ENCODE measurements at regions not wholly inside any gene's neighbourhood (a gene's known extent, or its start where the extent isn't known, plus 50 kb on each side); places are given as distances from the start of the nearest gene placed in this dataset.

- Histone ChIP-seq H3K27me3 (ENCODE audit: control insufficient read depth, insufficient read depth, low read length) (no peaks in the 10 kb centered on the region), H3K4me1 (ENCODE audit: control insufficient read depth, insufficient read depth, low read length) (no peaks in the 10 kb centered on the region), H3K36me3 (ENCODE audit: control insufficient read depth, insufficient read depth, low read length) (no peaks in the 10 kb centered on the region), H3K27ac (ENCODE audit: low read length) (no peak overlapping the region), H3K9me3 (ENCODE audit: control insufficient read depth, insufficient read depth, low read depth, low read length) (no peaks in the 10 kb centered on the region), H3K4me3 (ENCODE audit: low read depth in 2 of 2, low read length in 2 of 2) (no peak overlapping the region)
- TF ChIP-seq POLR2AphosphoS5 (IDR thresholded peaks at IDR 0.05; ENCODE audit: low read depth, low read length) (no peak), SIN3A (IDR thresholded peaks at IDR 0.05; ENCODE audit: borderline replicate concordance, insufficient read depth, low read depth, low read length) (no peak), CTCF (IDR thresholded peaks at IDR 0.05) (no peak), TCF7L2 (IDR thresholded peaks at IDR 0.05; ENCODE audit: low read depth, low read length) (no peak)
- TF ChIP-seq, protein P1, sequence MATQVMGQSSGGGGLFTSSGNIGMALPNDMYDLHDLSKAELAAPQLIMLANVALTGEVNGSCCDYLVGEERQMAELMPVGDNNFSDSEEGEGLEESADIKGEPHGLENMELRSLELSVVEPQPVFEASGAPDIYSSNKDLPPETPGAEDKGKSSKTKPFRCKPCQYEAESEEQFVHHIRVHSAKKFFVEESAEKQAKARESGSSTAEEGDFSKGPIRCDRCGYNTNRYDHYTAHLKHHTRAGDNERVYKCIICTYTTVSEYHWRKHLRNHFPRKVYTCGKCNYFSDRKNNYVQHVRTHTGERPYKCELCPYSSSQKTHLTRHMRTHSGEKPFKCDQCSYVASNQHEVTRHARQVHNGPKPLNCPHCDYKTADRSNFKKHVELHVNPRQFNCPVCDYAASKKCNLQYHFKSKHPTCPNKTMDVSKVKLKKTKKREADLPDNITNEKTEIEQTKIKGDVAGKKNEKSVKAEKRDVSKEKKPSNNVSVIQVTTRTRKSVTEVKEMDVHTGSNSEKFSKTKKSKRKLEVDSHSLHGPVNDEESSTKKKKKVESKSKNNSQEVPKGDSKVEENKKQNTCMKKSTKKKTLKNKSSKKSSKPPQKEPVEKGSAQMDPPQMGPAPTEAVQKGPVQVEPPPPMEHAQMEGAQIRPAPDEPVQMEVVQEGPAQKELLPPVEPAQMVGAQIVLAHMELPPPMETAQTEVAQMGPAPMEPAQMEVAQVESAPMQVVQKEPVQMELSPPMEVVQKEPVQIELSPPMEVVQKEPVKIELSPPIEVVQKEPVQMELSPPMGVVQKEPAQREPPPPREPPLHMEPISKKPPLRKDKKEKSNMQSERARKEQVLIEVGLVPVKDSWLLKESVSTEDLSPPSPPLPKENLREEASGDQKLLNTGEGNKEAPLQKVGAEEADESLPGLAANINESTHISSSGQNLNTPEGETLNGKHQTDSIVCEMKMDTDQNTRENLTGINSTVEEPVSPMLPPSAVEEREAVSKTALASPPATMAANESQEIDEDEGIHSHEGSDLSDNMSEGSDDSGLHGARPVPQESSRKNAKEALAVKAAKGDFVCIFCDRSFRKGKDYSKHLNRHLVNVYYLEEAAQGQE (IDR thresholded peaks at IDR 0.05; ENCODE audit: insufficient read depth in 1 of 2, low read depth in 2 of 2, low read length in 1 of 2) = no peak
- in situ Hi-C loops (cut with HindIII; ENCODE audit: low pct_unique_long_range_greater_than_20kb, low sequenced_read_pairs) = no loop called here
- CTCF ChIA-PET = no interaction called here
- no peak for ATAC-seq
- no TSS peak for BruUV-seq (replicated peaks)
- DNase-seq (ENCODE audit: low read depth, low spot score) = no peak
- intact Hi-C loops (cut with micrococcal nuclease; ENCODE audit: unreplicated experiment) = no loop called here
- POLR2A ChIA-PET = no interaction called here
Measured at GRCh38 chr5:19143935-19144334, 844.1 kb downstream of the CDH18 start.

DNA sequence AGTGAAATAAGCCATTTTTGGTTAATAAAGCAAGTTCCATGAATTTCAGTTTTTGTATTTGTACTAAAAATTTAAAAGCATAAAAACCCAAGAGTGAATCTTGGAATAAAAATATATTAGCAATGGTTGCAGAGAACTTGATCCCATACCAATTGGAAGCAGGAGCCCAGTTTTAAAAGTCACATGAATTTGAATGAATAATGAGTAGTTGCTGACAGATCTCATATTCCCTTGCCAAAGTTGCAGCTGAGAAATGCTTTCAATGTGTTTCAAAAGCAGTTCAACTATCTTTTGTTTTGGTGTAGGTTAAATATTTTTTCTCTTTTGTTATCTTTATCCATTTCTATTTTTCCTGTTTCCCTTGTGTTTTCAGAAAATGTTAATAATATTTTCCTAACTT is 818.6 kb downstream of the CDH18 start:
- POLR2A ChIA-PET = no interaction called here
- Histone ChIP-seq H3K9me3 (ENCODE audit: control insufficient read depth, insufficient read depth, low read depth, low read length) (no peaks in the 10 kb centered on the region), H3K27me3 (ENCODE audit: control insufficient read depth, insufficient read depth, low read length) (no peaks in the 10 kb centered on the region), H3K4me1 (ENCODE audit: control insufficient read depth, insufficient read depth, low read length) (no peaks in the 10 kb centered on the region), H3K36me3 (ENCODE audit: control insufficient read depth, insufficient read depth, low read length) (no peaks in the 10 kb centered on the region), H3K4me3 (ENCODE audit: low read depth in 2 of 2, low read length in 2 of 2) (no peak overlapping the region), H3K27ac (ENCODE audit: low read length) (no peak overlapping the region)
- ATAC-seq (no peak), DNase-seq (ENCODE audit: low read depth, low spot score) (no peak)
- intact Hi-C loops (cut with micrococcal nuclease; ENCODE audit: unreplicated experiment) = no loop called here
- TF ChIP-seq CTCF (IDR thresholded peaks at IDR 0.05) = no peak
- TF ChIP-seq, protein P1 (IDR thresholded peaks at IDR 0.05; ENCODE audit: insufficient read depth in 1 of 2, low read depth in 2 of 2, low read length in 1 of 2) = no peak
- no peak for TF ChIP-seq POLR2AphosphoS5 (IDR thresholded peaks at IDR 0.05; ENCODE audit: low read depth, low read length)
- TF ChIP-seq SIN3A (IDR thresholded peaks at IDR 0.05; ENCODE audit: borderline replicate concordance, insufficient read depth, low read depth, low read length) = no peak
- TF ChIP-seq TCF7L2 (IDR thresholded peaks at IDR 0.05; ENCODE audit: low read depth, low read length) = no peak
- no TSS peak for BruUV-seq (replicated peaks)
- CTCF ChIA-PET = no interaction called here
- in situ Hi-C loops (cut with HindIII; ENCODE audit: low pct_unique_long_range_greater_than_20kb, low sequenced_read_pairs) = no loop called here
